SH-SY5Y (cell line): ENCODE measurements at regions not wholly inside any gene's neighbourhood (a gene's known extent, or its start where the extent isn't known, plus 50 kb on each side); places are given as distances from the start of the nearest gene placed in this dataset.

Experiments
- GATA2 ChIP-seq: IDR thresholded peaks from 2 replicates; pipeline ENCODE4 v1.6.1; 2011; ENCODE audit warnings: mild to moderate bottlenecking, low read depth, low read length
- GATA3 ChIP-seq: IDR thresholded peaks from 2 replicates; pipeline ENCODE4 v1.6.1; 2011; ENCODE audit warnings: low read depth, mild to moderate bottlenecking, low read length, moderate library complexity

DNA sequence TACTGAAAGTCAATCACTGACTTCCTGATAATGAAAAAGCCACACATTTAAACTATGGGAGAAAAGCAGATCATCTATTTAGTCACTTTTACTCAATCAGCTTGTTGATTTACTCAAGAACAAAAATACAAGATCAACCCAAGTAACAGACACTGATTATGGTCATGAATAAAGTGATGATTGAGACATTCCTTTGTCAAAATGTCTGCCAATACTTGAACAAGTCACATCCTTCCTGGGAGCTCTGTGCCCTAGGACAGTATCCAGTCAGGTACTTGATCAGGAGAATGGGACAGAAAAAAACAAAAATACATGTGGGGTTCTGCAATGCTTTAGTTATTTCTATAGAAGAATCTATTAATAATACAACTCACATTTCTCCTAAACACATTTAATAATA, 150.0 kb upstream of the NEBL start:
- TF ChIP-seq GATA2 (no peak), GATA3 (no peak)

DNA sequence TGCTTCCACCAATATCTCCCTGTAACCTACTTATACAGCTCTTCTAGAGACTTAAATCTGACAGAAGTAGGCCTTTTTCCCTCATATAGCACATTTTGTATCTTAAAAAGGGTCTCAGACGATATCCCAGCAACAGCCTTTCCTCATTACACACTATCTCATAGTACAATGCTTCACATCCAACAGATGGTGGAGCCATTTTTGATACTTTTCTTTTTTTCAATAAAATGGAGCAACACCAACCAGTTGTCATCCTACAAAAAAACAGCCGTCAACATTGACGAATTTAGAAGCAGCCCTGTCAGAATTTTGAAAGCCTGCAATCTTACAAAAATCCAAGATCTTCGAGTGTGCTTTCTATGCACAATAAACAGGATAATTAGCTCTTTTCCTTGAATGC, 145.9 kb upstream of the NEBL start:
- no peak for TF ChIP-seq GATA2

DNA sequence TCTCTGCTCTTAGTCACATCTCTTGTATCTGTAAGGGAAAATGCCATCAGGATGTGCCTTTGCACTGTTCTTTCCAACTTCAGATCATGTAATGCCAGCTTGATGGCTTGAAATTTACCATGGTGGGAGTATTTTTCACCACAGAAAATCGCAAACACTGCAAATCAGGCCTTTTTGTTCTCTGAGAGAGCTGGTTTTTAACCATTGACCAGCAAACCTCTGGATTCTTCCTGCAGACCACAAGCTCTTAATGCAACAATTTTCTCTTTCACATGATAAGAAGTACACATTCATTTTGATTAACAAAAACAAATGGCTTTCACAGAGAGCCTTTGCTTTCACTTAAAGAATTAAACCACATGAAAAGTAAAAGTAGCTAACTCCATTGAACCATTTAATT, 145.4 kb upstream of the NEBL start:
- no peak for TF ChIP-seq GATA2
- no peak for TF ChIP-seq GATA3

DNA sequence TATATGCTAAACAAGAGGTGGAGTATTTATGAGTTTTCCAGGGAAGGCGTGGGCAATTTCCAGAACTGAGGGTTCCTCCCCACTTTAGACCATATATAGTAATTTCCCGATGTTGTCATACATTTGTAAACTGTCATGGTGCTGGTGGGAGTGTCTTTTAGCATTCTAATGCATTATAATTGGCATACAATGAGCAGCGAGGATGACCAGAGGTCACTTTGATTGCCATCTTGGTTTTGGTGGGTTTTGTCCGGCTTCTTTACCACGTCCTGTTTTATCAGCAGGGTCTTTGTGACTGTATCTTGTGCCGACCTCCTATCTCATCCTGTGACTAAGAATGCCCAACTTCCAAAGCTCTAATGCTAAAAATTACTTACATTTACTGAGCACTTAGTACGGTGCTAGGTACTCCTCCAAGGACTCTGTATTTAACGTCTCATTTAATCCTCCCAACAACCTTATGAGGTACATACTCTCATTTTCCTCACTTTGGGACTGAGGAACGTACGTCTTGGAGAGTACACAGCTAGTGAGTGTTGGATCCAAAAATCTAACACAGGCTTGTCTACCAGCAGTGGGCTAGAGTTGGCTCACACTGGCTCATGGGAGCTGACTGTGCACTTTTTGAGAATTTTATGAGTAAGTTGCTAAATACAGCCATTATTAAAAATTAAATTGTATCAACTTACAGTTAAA, 144.8 kb upstream of the NEBL start:
- TF ChIP-seq GATA3 (no peak), GATA2 (no peak)

DNA sequence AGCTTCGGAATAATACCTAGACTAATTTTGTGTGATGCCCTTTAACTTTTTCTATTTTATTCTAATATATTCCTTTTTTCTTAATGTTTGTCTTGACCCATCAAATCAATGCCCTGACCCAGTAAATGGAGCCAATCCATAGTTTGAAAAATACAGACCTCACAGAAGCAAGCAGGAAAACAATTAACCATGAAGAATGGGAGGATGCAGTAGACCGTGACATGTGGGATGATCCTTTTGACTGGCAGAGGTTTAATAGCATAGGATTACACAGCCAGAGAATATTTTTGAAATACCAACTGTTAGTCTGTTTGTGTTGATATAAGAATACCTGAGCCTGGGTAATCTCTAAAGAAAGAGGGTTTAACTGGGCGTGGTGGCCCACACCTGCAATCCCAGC, 142.6 kb upstream of the NEBL start:
- no peak for TF ChIP-seq GATA2
- no peak for TF ChIP-seq GATA3

DNA sequence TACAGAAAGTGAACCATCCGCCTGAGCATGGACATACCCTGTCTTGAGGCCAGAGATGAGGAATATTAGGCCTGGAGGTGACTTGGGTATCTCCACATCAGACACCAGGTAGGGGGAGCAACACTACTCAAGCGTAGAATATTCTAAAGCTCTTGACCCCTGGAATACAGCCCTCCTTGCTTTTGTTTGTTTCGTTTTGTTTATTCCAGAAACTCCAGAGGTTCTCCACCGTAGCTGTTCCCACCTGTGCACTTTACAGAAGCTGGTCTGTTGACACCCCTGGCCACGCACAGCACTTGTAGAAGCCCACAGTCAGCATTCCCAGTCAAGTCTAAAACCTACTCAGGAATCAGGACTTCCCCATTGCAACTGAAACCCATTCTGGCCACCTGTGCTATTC, 139.6 kb upstream of the NEBL start:
- TF ChIP-seq GATA2 (no peak), GATA3 (no peak)

DNA sequence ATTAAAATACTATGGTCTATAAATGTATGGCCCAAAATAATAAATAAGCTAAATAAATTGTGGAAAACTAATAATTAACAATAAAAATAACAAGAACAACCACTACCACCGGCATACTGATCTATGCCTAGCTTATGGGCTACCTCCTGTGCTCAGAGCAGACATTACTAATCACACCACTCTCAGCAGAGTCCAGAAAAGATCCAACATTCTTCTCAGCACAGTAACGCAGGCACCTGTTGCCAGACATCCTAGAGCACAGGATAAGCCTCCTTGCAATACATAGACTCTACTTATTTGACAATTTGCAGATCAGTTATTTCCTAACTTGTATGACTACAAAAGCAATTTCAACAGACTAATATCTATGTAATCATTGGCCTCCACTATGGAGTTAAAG, 137.1 kb upstream of the NEBL start:
- TF ChIP-seq GATA2 (no peak), GATA3 (no peak)

DNA sequence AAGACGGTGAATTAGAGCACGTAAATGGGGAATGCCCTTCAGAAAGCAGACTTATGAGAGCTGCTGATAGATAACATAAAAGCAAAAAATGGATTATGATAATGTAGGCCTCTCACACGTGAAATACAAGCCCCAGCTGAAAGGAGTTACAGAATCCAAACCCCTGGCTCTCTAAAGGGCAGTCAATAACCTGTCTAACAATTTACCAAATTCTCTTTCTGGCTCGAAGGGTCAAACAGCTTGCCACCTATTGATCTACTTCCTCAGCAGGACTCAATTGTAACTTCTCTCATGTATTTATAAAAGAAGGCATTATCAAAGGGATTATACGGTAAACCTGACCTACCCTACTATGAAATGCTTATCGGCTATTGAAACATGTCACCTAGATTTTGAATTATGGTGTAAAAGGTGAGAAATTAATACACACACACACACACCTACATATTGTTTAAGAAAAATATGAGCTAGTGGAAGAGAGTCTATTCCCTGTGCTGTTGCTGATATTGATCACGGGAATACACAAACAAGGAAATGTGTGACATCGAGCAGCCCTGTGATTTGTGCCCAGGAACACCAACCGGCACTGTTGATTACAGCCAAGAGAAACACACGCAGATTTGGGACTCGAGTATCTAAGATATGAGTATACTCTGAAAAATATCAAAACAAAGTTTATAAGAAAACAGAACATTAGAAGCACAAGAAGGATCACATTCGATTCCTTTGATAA, 135.6 kb upstream of the NEBL start:
- TF ChIP-seq GATA3 (no peak), GATA2 (no peak)

DNA sequence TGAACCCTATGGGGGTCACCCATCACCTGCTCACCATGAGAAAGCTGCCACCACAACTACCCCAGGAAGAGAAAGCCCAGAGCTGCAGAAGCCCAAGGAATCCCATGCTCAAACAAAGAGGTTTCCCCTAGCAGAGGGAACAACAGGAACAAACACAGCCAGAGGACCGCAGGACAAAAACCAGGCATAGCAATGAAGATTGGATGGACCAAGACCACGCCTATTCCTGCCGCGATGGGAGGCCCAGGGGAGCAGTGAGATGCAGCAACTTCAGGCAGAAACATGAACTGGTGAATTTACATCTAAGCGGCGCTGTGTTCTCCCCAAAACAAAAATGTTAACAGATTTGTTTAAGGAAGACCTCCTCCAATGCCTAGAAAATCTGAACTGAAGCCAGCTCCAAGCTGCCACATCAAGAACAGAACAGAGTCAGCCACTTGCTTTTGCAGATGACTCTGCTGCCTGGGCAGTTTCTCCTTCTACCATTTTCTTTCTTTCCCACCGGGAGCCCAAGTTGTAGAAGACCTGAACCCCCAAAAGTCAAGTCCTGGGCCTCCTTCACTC, 134.2 kb upstream of the NEBL start:
- TF ChIP-seq GATA3 (no peak), GATA2 (no peak)

DNA sequence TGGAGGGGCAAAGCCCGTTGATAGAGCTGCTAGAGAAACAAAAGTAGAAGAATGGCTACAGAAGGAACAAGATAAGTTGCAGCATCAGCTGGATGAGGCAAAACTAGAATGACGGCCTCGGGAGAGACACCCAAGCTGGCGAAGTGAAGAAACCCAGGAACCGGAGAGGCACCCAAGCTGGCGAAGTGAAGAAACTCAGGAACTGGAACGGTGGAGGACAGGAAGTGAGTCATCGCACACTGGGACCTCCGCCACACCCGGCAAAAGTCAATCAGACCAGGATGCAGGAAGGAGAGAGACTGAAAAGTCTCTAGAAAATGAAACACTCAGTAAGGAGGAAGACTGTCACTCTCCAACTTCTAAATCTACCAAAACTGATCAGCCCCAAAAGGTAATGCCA, 133.0 kb upstream of the NEBL start:
- no peak for TF ChIP-seq GATA2
- no peak for TF ChIP-seq GATA3

DNA sequence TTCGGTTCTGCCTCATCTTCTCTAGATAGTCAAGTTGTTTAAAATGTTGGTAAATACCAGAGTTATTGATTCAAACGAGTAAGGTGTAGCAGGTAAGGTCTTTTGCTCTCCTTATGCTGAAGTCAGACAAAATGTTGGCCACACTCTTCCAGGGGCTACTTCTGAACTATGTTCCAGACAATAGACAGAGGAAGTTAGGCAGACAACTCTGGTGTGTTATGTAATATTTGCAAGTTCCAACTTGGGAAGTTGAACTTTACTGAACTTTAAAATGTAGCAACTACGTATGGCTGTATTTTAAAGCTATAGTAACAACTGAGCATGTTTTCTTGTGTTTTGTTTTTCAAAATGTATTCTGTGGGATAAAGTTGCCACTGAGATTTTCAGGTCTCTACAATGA, 125.7 kb upstream of the NEBL start:
- no peak for TF ChIP-seq GATA2
- TF ChIP-seq GATA3 = no peak

DNA sequence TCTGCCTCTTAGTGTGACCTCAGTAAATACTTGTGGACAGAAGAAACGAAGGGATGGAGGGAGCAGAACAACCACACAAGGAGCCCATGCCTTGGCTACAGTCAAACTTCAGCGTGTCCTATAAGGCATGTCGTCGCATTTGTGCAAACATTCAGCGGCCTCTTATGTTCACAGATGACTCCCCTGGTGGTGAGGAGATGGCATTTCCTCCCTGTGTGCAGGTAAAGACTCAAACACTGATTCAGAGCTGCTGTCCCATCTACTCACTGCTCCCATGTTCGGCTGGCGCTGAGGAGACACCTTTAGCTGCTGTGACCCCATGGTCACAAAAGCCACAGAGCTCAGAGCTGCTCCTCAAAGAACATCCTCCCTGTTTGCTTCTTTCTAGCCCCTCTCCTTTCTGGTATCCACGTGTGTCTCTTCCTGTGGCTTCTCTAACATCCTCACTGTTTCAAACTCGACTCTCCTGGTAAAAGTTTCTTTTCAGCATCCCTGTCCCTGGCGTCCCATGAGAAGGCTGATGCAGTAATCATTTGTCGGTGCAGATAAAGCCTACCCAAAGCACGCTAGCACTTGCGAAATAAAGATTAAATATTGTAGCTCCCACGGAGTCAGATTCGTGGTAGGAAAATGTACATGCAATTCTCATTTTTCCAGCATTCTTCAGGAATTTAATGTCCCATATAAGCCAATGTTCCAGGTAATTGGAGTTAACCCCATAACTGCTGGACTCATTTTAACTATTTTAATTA, 124.9 kb upstream of the NEBL start:
- TF ChIP-seq GATA2 = no peak
- TF ChIP-seq GATA3 = no peak

DNA sequence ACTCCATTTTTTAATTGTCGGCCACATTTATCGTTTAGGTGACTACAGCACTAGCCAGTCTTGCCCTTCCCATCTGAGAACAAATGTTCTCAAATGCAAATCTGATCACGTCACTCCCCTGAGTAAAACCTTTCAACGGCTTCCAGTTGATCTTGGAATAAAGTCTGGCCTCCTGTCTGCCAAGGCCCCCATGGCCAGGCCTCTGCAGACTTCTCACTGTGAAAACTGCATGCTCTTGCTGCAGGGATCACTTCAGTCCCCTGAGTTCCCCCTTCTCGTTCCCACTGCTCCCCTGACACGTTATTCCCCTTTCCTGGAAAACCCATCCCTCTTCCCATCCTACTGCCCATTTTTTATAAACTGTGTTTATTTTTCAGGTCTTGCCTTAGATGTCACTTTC, 124.1 kb upstream of the NEBL start:
- TF ChIP-seq GATA2 (no peak), GATA3 (no peak)

DNA sequence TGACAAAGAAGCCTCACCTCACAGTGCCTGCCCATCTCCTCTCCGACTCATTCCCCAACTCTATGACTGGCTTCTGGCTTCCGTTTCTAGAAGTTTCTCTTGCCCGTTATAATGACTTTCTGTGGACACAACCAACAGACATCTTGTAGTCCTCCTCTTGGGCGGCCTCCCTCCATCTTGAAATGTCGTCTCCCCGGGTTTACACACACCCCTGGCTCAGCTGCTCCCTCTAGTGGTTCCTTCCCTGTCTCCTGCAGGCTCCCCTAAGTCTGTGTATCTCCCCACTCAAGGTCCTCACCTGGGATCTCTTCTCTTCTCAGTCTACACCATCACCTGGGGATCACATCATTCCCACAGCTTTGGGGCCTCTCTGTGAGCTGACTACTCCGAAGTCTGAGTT, 123.4 kb upstream of the NEBL start:
- TF ChIP-seq GATA3 (no peak), GATA2 (no peak)
